Mesenchymal stem cell (in vitro differentiated cells and primary cell): ENCODE measurements at regions not wholly inside any gene's neighbourhood (a gene's known extent, or its start where the extent isn't known, plus 50 kb on each side); places are given as distances from the start of the nearest gene placed in this dataset.

Source experiments
- DNase-seq: peaks from one replicate; pipeline ENCODE4 v3.0.0-alpha.2; 2013
- H2AFZ ChIP-seq: one replicate; pipeline ENCODE4 v1.6.1; 2013; ENCODE audit warnings: low read depth, mild to moderate bottlenecking, control low read depth, inconsistent platforms, low read length, moderate library complexity
- H2AK5ac ChIP-seq: 2 replicates; pipeline ENCODE4 v1.6.1; 2013; ENCODE audit warnings: low read length, moderate library complexity, mild to moderate bottlenecking, inconsistent platforms; ENCODE audit not compliant: severe bottlenecking
- H2BK120ac ChIP-seq: one replicate; pipeline ENCODE4 v1.6.1; 2013; ENCODE audit warnings: low read depth, mild to moderate bottlenecking, inconsistent platforms, low read length, moderate library complexity
- H2BK12ac ChIP-seq, 2 experiments: one replicate each; pipeline ENCODE4 v1.6.1; 2013; ENCODE audit warnings: inconsistent platforms in 2 of 2, low read length in 2 of 2, mild to moderate bottlenecking in 2 of 2, moderate library complexity in 2 of 2, control low read depth in 1 of 2
- H2BK15ac ChIP-seq: one replicate; pipeline ENCODE4 v1.6.1; 2013; ENCODE audit warnings: mild to moderate bottlenecking, low read depth, inconsistent platforms; ENCODE audit not compliant: poor library complexity, severe bottlenecking
- H2BK5ac ChIP-seq: 2 replicates; pipeline ENCODE4 v1.6.1; 2013; ENCODE audit warnings: low read depth, mild to moderate bottlenecking, low read length, control low read depth, inconsistent platforms; ENCODE audit not compliant: poor library complexity, severe bottlenecking
- H3K14ac ChIP-seq, 2 experiments: one replicate each; pipeline ENCODE4 v1.6.1; 2013; ENCODE audit warnings: inconsistent platforms in 2 of 2, low read length in 2 of 2, control low read depth in 1 of 2, mild to moderate bottlenecking in 1 of 2, moderate library complexity in 1 of 2
- H3K18ac ChIP-seq, 2 experiments: one replicate each; pipeline ENCODE4 v1.6.1; 2013; ENCODE audit warnings: inconsistent platforms in 2 of 2, low read length in 2 of 2, control low read depth in 1 of 2, low read depth in 1 of 2, mild to moderate bottlenecking in 1 of 2
- H3K23ac ChIP-seq, 2 experiments: one replicate each; pipeline ENCODE4 v1.6.1; 2013; ENCODE audit warnings: inconsistent platforms in 2 of 2, low read length in 2 of 2, mild to moderate bottlenecking in 2 of 2, moderate library complexity in 2 of 2, control low read depth in 1 of 2
- H3K27ac ChIP-seq: 2 replicates; pipeline ENCODE4 v1.5.1; 2013; ENCODE audit warnings: mild to moderate bottlenecking, moderate library complexity, low read length, control low read depth, inconsistent platforms; ENCODE audit not compliant: poor library complexity, severe bottlenecking
- H3K27me3 ChIP-seq, 2 experiments: 2 replicates each; pipeline versions ENCODE4 v1.6.1 to v1.7.0; 2013; ENCODE audit warnings: low read length in 2 of 2, mild to moderate bottlenecking in 2 of 2, moderate library complexity in 2 of 2, control low read depth in 1 of 2, inconsistent platforms in 1 of 2; ENCODE audit not compliant: control insufficient read depth in 1 of 2, insufficient read depth in 1 of 2
- H3K36me3 ChIP-seq, 2 experiments: 2 replicates each; pipeline versions ENCODE4 v1.6.1 to v1.7.0; 2013; ENCODE audit warnings: low read length in 2 of 2, control low read depth in 1 of 2, inconsistent platforms in 1 of 2, low read depth in 1 of 2, mild to moderate bottlenecking in 1 of 2; ENCODE audit not compliant: insufficient read depth in 2 of 2, control insufficient read depth in 1 of 2
- H3K4ac ChIP-seq, 2 experiments: one replicate each; pipeline ENCODE4 v1.6.1; 2013; ENCODE audit warnings: inconsistent platforms in 2 of 2, low read length in 2 of 2, mild to moderate bottlenecking in 2 of 2, moderate library complexity in 2 of 2, control low read depth in 1 of 2, low read depth in 1 of 2
- H3K4me1 ChIP-seq: 2 replicates; pipeline ENCODE4 v1.6.1; 2013; ENCODE audit warnings: low read depth, low read length, control low read depth; ENCODE audit not compliant: control insufficient read depth, insufficient read depth
- H3K4me2 ChIP-seq: 2 replicates; pipeline ENCODE4 v1.6.1; 2013; ENCODE audit warnings: low read length, mild to moderate bottlenecking, inconsistent platforms; ENCODE audit not compliant: poor library complexity, severe bottlenecking
- H3K4me3 ChIP-seq, 2 experiments: 2 replicates each; pipeline versions ENCODE4 v1.5.1 to v1.7.0; 2013; ENCODE audit warnings: low read length in 2 of 2, mild to moderate bottlenecking in 2 of 2, control low read depth in 1 of 2, low read depth in 1 of 2; ENCODE audit not compliant: insufficient read depth in 1 of 2
- H3K79me1 ChIP-seq: replicated peaks from 2 replicates; pipeline ENCODE4 v1.6.1; 2013; ENCODE audit warnings: mild to moderate bottlenecking, control low read depth, low read length, inconsistent platforms; ENCODE audit not compliant: poor library complexity, severe bottlenecking
- H3K9ac ChIP-seq: 2 replicates; pipeline ENCODE4 v1.7.0; 2013; ENCODE audit warnings: mild to moderate bottlenecking, low read length, moderate library complexity
- H3K9me3 ChIP-seq: 2 replicates; pipeline ENCODE4 v1.7.0; 2013; ENCODE audit warnings: mild to moderate bottlenecking, low read length; ENCODE audit not compliant: control insufficient read depth
- H4K8ac ChIP-seq: one replicate; pipeline ENCODE4 v1.6.1; 2013; ENCODE audit warnings: inconsistent platforms, mild to moderate bottlenecking, low read length, moderate library complexity
- H4K91ac ChIP-seq: one replicate; pipeline ENCODE4 v1.6.1; 2013; ENCODE audit warnings: mild to moderate bottlenecking, low read length, inconsistent platforms
- WGBS: methylation state at CpG from one replicate; pipeline ENCODE4 v1.1.7; 2013; ENCODE audit warnings: mixed read lengths; 5-methylcytosine and 5-hydroxymethylcytosine counted together

GRCh38 chr2:65562890-65563289 lies 130.5 kb upstream of the SPRED2 start:
- 93% methylated on average over 3 of the region's 3 CpGs for WGBS
- H3K4me2 ChIP-seq = no peak overlapping the region
- H3K27ac ChIP-seq = no peak overlapping the region

GRCh38 chr2:65558743-65559142 lies 126.3 kb upstream of the SPRED2 start:
- H2AK5ac ChIP-seq = no peak overlapping the region

More at GRCh38 chr2:65562890-65563289, 130.5 kb upstream of the SPRED2 start:
- no peaks in the 10 kb centered on the region for H3K9me3 ChIP-seq
- H2AFZ ChIP-seq = no peak overlapping the region
- H2BK120ac ChIP-seq = no peak overlapping the region
- peaks cover 3% of the 10 kb centered on the region for H3K4me1 ChIP-seq
- H2BK5ac ChIP-seq = no peak overlapping the region
- no peak overlapping the region for H4K8ac ChIP-seq
- H4K91ac ChIP-seq = no peak overlapping the region
- no peak overlapping the region for H3K4ac ChIP-seq
- no peaks in the 10 kb centered on the region for H3K27me3 ChIP-seq
- no peaks in the 10 kb centered on the region for H3K36me3 ChIP-seq
- no peak overlapping the region for H3K14ac ChIP-seq
- H2BK15ac ChIP-seq = no peak overlapping the region
- no peak overlapping the region for H3K4me3 ChIP-seq
- no peak overlapping the region for H2BK12ac ChIP-seq
- no peak overlapping the region for H2AK5ac ChIP-seq
- H3K23ac ChIP-seq = no peak overlapping the region
- no peak for DNase-seq
- no peak overlapping the region for H3K9ac ChIP-seq
- H3K79me1 ChIP-seq = no peaks in the 10 kb centered on the region
- no peak overlapping the region for H3K18ac ChIP-seq

GRCh38 chr2:65557616-65558573 lies 125.5 kb upstream of the SPRED2 start:
- Histone ChIP-seq H3K79me1 (no peaks in the 10 kb centered on the region), H3K27me3 (no peaks in the 10 kb centered on the region), H3K9me3 (no peaks in the 10 kb centered on the region), H3K27ac (no peak overlapping the region), H3K4me3 (no peak overlapping the region), H2BK5ac (no peak overlapping the region), H3K9ac (no peak overlapping the region), H2AFZ (no peak overlapping the region), H2BK120ac (no peak overlapping the region), H3K18ac (no peak overlapping the region), H3K4ac (no peak overlapping the region), H3K36me3 (no peaks in the 10 kb centered on the region), H3K23ac (no peak overlapping the region), H4K8ac (no peak overlapping the region), H3K4me1 (peaks cover 3% of the 10 kb centered on the region), H2BK12ac (no peak overlapping the region), H3K14ac (no peak overlapping the region), H3K4me2 (no peak overlapping the region), H2BK15ac (no peak overlapping the region), H2AK5ac (no peak overlapping the region), H4K91ac (no peak overlapping the region)
- WGBS = 84% methylated on average over 5 of the region's 5 CpGs
- no peak for DNase-seq

More at GRCh38 chr2:65558743-65559142, 126.3 kb upstream of the SPRED2 start:
- Histone ChIP-seq H3K36me3 (no peaks in the 10 kb centered on the region), H3K23ac (no peak overlapping the region), H4K91ac (no peak overlapping the region), H2AFZ (no peak overlapping the region), H2BK15ac (no peak overlapping the region), H3K9me3 (no peaks in the 10 kb centered on the region), H3K79me1 (no peaks in the 10 kb centered on the region), H2BK12ac (no peak overlapping the region), H3K4ac (no peak overlapping the region), H3K14ac (no peak overlapping the region), H3K27ac (no peak overlapping the region), H2BK5ac (no peak overlapping the region), H3K18ac (no peak overlapping the region), H3K4me1 (peaks cover 3% of the 10 kb centered on the region), H3K4me2 (no peak overlapping the region), H3K27me3 (no peaks in the 10 kb centered on the region), H3K9ac (no peak overlapping the region), H2BK120ac (no peak overlapping the region), H3K4me3 (no peak overlapping the region), H4K8ac (no peak overlapping the region)
- no peak for DNase-seq
- 64% methylated on average over 9 of the region's 9 CpGs for WGBS

GRCh38 chr2:65554765-65555591 lies 122.6 kb upstream of the SPRED2 start:
- H3K4me1 ChIP-seq = peaks cover 3% of the 10 kb centered on the region

More at GRCh38 chr2:65554765-65555591, 122.6 kb upstream of the SPRED2 start:
- Histone ChIP-seq H3K4me2 (no peak overlapping the region), H3K36me3 (no peaks in the 10 kb centered on the region), H4K91ac (no peak overlapping the region), H3K27ac (no peak overlapping the region), H3K14ac (no peak overlapping the region), H3K9ac (no peak overlapping the region), H3K79me1 (no peaks in the 10 kb centered on the region), H2BK5ac (no peak overlapping the region), H2BK12ac (peak overlapping the region in 1 of 2 experiments; percentile 6), H4K8ac (no peak overlapping the region), H3K4ac (no peak overlapping the region), H3K27me3 (no peaks in the 10 kb centered on the region), H2BK120ac (no peak overlapping the region), H2AFZ (no peak overlapping the region), H2BK15ac (no peak overlapping the region), H3K18ac (no peak overlapping the region), H3K4me3 (no peak overlapping the region), H3K23ac (no peak overlapping the region), H3K9me3 (no peaks in the 10 kb centered on the region), H2AK5ac (no peak overlapping the region)
- DNase-seq = peak; percentile 46
- WGBS = 49% methylated on average over 9 of the region's 9 CpGs
